ENCODE measurements at regions not wholly inside any gene's neighbourhood (a gene's known extent, or its start where the extent isn't known, plus 50 kb on each side); places are given as distances from the start of the nearest gene placed in this dataset.

DNA sequence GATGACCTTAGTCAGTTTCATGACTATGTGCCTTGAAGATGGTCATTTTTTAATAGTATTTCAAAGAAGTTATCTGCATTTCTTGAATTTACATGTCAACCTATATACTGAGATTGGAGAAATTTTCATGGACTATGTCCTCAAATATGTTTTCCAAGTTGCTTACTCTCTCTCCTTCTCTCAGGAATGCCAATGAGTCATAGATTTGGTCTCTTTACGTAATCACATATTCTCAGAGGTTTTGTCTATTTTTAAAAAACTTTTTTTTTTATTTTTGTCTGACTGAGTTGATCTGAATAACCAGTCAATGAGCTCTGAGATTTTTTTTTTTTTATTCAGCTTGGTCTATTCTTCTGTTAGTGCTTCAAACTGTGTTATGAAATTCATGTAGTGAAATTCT, 374.7 kb upstream of the GRIN3A start:
- TF ChIP-seq, protein P1, sequence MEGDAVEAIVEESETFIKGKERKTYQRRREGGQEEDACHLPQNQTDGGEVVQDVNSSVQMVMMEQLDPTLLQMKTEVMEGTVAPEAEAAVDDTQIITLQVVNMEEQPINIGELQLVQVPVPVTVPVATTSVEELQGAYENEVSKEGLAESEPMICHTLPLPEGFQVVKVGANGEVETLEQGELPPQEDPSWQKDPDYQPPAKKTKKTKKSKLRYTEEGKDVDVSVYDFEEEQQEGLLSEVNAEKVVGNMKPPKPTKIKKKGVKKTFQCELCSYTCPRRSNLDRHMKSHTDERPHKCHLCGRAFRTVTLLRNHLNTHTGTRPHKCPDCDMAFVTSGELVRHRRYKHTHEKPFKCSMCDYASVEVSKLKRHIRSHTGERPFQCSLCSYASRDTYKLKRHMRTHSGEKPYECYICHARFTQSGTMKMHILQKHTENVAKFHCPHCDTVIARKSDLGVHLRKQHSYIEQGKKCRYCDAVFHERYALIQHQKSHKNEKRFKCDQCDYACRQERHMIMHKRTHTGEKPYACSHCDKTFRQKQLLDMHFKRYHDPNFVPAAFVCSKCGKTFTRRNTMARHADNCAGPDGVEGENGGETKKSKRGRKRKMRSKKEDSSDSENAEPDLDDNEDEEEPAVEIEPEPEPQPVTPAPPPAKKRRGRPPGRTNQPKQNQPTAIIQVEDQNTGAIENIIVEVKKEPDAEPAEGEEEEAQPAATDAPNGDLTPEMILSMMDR (IDR thresholded peaks at IDR 0.05; ENCODE audit: low read depth, low read length, missing input control): no peak
- TF ChIP-seq YY1 (IDR thresholded peaks at IDR 0.05) (no peak), FOXA1 (IDR thresholded peaks at IDR 0.05) (no peak), RAD21 (IDR thresholded peaks at IDR 0.05) (no peak), EGR1 (IDR thresholded peaks at IDR 0.05; ENCODE audit: low read depth in 2 of 2) (no peak), TAF1 (conservative IDR thresholded peaks at IDR 0.05) (no peak), ATF3 (IDR thresholded peaks at IDR 0.05) (no peak), SP1 (IDR thresholded peaks at IDR 0.05) (no peak), REST (IDR thresholded peaks at IDR 0.05) (no peak), HNF4A (conservative IDR thresholded peaks at IDR 0.05) (no peak), NR2F2 (IDR thresholded peaks at IDR 0.05) (no peak), RXRA (IDR thresholded peaks at IDR 0.05) (no peak), GABPA (IDR thresholded peaks at IDR 0.05 in 1 of 2, conservative IDR thresholded peaks at IDR 0.05 in 1 of 2) (no peak)
- TF ChIP-seq, protein P2, sequence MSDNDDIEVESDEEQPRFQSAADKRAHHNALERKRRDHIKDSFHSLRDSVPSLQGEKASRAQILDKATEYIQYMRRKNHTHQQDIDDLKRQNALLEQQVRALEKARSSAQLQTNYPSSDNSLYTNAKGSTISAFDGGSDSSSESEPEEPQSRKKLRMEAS (IDR thresholded peaks at IDR 0.05): no peak

All from liver (tissue), 3 donors.